ENCODE measurements at regions not wholly inside any gene's neighbourhood (a gene's known extent, or its start where the extent isn't known, plus 50 kb on each side); places are given as distances from the start of the nearest gene placed in this dataset.

- no peaks in the 10 kb centered on the region for H3K9me3 Mint-ChIP-seq
- no peak for TF ChIP-seq CTCF (IDR thresholded peaks at IDR 0.05)
These were observed 1588.9 kb upstream of the TMEFF2 start for GRCh38 chr2:193783681-193784080.

GRCh38 chr2:193778293-193778692 is 1583.6 kb upstream of the TMEFF2 start:
- Mint-ChIP-seq H3K27me3 (ENCODE audit: low read depth, poor library complexity) (no peaks in the 10 kb centered on the region), H3K4me1 (no peaks in the 10 kb centered on the region), H3K27ac (no peak overlapping the region), H3K4me3 (no peak overlapping the region), H3K36me3 (ENCODE audit: low read depth) (no peaks in the 10 kb centered on the region), H3K9me3 (no peaks in the 10 kb centered on the region)
- no peak for DNase-seq
- no peak for TF ChIP-seq CTCF (IDR thresholded peaks at IDR 0.05)

More at GRCh38 chr2:193783681-193784080, 1588.9 kb upstream of the TMEFF2 start:
- Mint-ChIP-seq H3K27ac (no peak overlapping the region), H3K4me1 (no peaks in the 10 kb centered on the region), H3K27me3 (ENCODE audit: low read depth, poor library complexity) (peaks cover 4% of the 10 kb centered on the region), H3K36me3 (ENCODE audit: low read depth) (no peaks in the 10 kb centered on the region), H3K4me3 (no peak overlapping the region)
- no peak for DNase-seq

GRCh38 chr2:193776988-193777387 is 1582.3 kb upstream of the TMEFF2 start:
- no peak for DNase-seq
- H3K9me3 Mint-ChIP-seq = no peaks in the 10 kb centered on the region

GRCh38 chr2:193774166-193774565 is 1579.4 kb upstream of the TMEFF2 start:
- no peaks in the 10 kb centered on the region for H3K27me3 Mint-ChIP-seq (ENCODE audit: low read depth, poor library complexity)
- H3K36me3 Mint-ChIP-seq (ENCODE audit: low read depth) = no peaks in the 10 kb centered on the region
- no peak overlapping the region for H3K4me3 Mint-ChIP-seq
- no peaks in the 10 kb centered on the region for H3K4me1 Mint-ChIP-seq
- no peak for TF ChIP-seq CTCF (IDR thresholded peaks at IDR 0.05)
- no peak for DNase-seq
- no peaks in the 10 kb centered on the region for H3K9me3 Mint-ChIP-seq
- H3K27ac Mint-ChIP-seq = no peak overlapping the region

More at GRCh38 chr2:193776988-193777387, 1582.3 kb upstream of the TMEFF2 start:
- Mint-ChIP-seq H3K27ac (no peak overlapping the region), H3K4me1 (no peaks in the 10 kb centered on the region), H3K36me3 (ENCODE audit: low read depth) (no peaks in the 10 kb centered on the region), H3K27me3 (ENCODE audit: low read depth, poor library complexity) (no peaks in the 10 kb centered on the region), H3K4me3 (no peak overlapping the region)
- no peak for TF ChIP-seq CTCF (IDR thresholded peaks at IDR 0.05)

- Mint-ChIP-seq H3K4me1 (no peaks in the 10 kb centered on the region), H3K4me3 (no peak overlapping the region), H3K9me3 (no peaks in the 10 kb centered on the region), H3K27me3 (ENCODE audit: low read depth, poor library complexity) (no peaks in the 10 kb centered on the region), H3K27ac (no peak overlapping the region), H3K36me3 (ENCODE audit: low read depth) (no peaks in the 10 kb centered on the region)
- DNase-seq = no peak
- no peak for TF ChIP-seq CTCF (IDR thresholded peaks at IDR 0.05)
These were observed 1556.6 kb upstream of the TMEFF2 start for GRCh38 chr2:193751299-193751698.

- H3K4me1 Mint-ChIP-seq = no peaks in the 10 kb centered on the region
- no peaks in the 10 kb centered on the region for H3K9me3 Mint-ChIP-seq
- no peaks in the 10 kb centered on the region for H3K27me3 Mint-ChIP-seq (ENCODE audit: low read depth, poor library complexity)
- DNase-seq = no peak
- no peak overlapping the region for H3K4me3 Mint-ChIP-seq
- H3K27ac Mint-ChIP-seq = peak overlapping the region; percentile 47
- H3K36me3 Mint-ChIP-seq (ENCODE audit: low read depth) = no peaks in the 10 kb centered on the region
- no peak for TF ChIP-seq CTCF (IDR thresholded peaks at IDR 0.05)
These were observed 1554.8 kb upstream of the TMEFF2 start for GRCh38 chr2:193749485-193749884.
